Thoracic aorta (tissue), 2 donors: ENCODE measurements at regions not wholly inside any gene's neighbourhood (a gene's known extent, or its start where the extent isn't known, plus 50 kb on each side); places are given as distances from the start of the nearest gene placed in this dataset.

Experiments used
- ATAC-seq: fragments of 150-250 bp; one replicate; pipeline ENCODE4 v1.8.0; 2017; ENCODE audit warnings: low read depth; ENCODE audit not compliant: insufficient number of reproducible peaks, low FRiP score
- DNase-seq: peaks from one replicate; pipeline ENCODE4 v3.0.0-alpha.2; 2020; ENCODE audit warnings: low spot score
- H3K27ac ChIP-seq, 2 donors: fragments of 200-600 bp; sonication (generic); 1 replicate in 1 of 2; 2 replicates in 1 of 2; pipeline ENCODE4 v1.5.1; 2016; ENCODE audit warnings: mild to moderate bottlenecking in 2 of 2, moderate library complexity in 2 of 2
- H3K27me3 ChIP-seq: fragments of 200-600 bp; sonication (generic); replicated peaks from 2 replicates; pipeline ENCODE4 v1.6.0; 2016; ENCODE audit warnings: mild to moderate bottlenecking; ENCODE audit not compliant: insufficient read depth
- H3K36me3 ChIP-seq: fragments of 200-600 bp; sonication (generic); one replicate; pipeline ENCODE4 v1.5.1; 2016
- H3K4me1 ChIP-seq, 2 donors: fragments of 200-600 bp; sonication (generic); 1 replicate in 1 of 2; 2 replicates in 1 of 2; pipeline versions ENCODE4 v1.5.1 to v1.6.0; 2016; ENCODE audit warnings: low read depth in 2 of 2, mild to moderate bottlenecking in 1 of 2; ENCODE audit not compliant: control insufficient read depth in 1 of 2
- H3K4me3 ChIP-seq: fragments of 200-600 bp; sonication (generic); 2 replicates; pipeline ENCODE4 v1.5.1; 2016; ENCODE audit warnings: mild to moderate bottlenecking
- H3K9me3 ChIP-seq: fragments of 200-600 bp; sonication (generic); 2 replicates; pipeline ENCODE4 v1.5.1; 2016
- TF ChIP-seq, protein P1 (sequence below): fragments of 200-600 bp; sonication (generic); IDR thresholded peaks from one replicate; pipeline ENCODE4 v1.5.1; 2019; ENCODE audit warnings: antibody characterized with exemption

DNA sequence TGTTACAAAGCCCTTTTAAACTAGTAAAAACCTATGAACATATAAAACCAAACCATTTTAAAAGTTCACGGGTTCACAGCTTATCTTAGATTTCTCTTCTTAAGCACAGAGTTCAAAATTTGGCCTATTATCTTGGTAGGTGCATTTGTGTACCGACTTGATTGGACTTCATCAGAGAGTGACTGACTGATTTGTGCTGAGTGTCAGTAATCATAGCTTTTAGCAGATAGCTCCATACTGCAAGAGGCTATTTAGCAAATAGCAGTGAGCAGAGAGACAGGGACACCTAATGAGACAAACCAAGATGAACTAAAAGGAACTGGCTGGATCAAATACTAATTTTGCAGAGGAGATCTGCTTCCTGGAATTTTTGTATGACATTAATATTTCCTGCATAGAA, 274.5 kb downstream of the PRR16 start:
- ATAC-seq (no peak), DNase-seq (no peak)
- Histone ChIP-seq H3K27ac (no peak overlapping the region), H3K27me3 (no peaks in the 10 kb centered on the region), H3K36me3 (no peaks in the 10 kb centered on the region), H3K4me3 (no peak overlapping the region), H3K9me3 (no peaks in the 10 kb centered on the region), H3K4me1 (peaks cover 0 to 8% of the 10 kb centered on the region in 2 donors)
- TF ChIP-seq, protein P1, sequence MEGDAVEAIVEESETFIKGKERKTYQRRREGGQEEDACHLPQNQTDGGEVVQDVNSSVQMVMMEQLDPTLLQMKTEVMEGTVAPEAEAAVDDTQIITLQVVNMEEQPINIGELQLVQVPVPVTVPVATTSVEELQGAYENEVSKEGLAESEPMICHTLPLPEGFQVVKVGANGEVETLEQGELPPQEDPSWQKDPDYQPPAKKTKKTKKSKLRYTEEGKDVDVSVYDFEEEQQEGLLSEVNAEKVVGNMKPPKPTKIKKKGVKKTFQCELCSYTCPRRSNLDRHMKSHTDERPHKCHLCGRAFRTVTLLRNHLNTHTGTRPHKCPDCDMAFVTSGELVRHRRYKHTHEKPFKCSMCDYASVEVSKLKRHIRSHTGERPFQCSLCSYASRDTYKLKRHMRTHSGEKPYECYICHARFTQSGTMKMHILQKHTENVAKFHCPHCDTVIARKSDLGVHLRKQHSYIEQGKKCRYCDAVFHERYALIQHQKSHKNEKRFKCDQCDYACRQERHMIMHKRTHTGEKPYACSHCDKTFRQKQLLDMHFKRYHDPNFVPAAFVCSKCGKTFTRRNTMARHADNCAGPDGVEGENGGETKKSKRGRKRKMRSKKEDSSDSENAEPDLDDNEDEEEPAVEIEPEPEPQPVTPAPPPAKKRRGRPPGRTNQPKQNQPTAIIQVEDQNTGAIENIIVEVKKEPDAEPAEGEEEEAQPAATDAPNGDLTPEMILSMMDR, result no peak

DNA sequence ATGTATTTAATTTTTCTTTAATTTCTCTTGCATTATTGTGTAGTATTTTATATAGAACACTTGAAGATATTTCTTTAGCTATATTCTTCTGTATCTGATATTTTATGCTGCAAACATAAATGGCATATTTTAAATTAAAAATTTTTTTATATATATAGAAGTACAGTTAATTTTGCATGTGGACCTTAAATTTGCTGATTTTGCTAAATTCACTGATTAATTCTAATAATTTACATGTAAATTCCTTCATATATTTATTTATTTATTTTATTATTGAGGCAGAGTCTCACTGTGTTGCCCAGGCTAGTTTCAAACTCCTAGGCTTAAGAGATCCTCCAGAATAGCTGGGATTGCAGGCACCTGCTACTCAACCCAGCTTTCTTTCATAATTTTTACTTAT, 276.9 kb downstream of the PRR16 start:
- H3K4me1 ChIP-seq, result no peaks in the 10 kb centered on the region
- H3K9me3 ChIP-seq, result no peaks in the 10 kb centered on the region
- ATAC-seq (no peak), DNase-seq (no peak)
- no peak overlapping the region for H3K4me3 ChIP-seq
- H3K27me3 ChIP-seq, result no peaks in the 10 kb centered on the region
- TF ChIP-seq, protein P1, result no peak
- H3K36me3 ChIP-seq, result no peaks in the 10 kb centered on the region
- no peak overlapping the region for H3K27ac ChIP-seq

DNA sequence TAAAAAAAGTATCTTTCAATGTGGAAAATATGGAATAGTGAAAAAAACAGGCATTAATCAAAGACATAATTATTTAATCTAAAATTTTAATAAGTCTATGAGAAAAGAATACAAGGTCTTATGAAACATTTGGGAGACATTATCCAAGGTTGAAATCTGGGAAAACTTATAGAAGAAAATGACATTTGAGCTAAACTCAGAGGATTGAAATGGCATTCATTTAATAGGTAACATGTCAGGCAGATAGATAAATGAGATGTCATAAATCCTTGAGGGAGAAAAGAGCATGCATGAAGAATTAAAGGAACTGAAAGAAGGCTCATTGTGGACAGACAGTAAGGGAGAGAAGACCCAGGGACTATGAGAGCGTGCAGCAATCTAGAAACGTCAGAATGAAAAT, 284.4 kb downstream of the PRR16 start:
- TF ChIP-seq, protein P1, result no peak
- no peaks in the 10 kb centered on the region for H3K36me3 ChIP-seq
- no peak for ATAC-seq

DNA sequence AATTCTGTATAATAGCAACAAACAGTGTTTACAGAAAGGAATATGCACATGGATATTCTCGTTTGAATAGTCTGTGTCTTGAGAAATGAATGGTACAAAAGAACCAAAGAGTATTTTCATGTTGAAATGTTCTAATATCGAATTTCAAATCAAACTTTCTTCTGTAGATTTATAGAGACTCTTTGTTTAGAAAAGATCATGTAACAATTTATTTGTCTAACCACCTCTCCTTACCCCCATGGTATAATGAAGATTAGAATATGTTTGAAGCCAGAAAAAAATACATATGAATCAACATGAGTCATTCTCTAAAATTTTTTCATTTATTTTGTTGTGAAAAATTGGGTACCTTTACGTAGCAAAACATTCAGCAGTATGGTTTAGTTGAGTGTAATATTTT, 285.6 kb downstream of the PRR16 start:
- no peak for ATAC-seq
- H3K4me3 ChIP-seq, result no peak overlapping the region
- H3K27me3 ChIP-seq, result no peaks in the 10 kb centered on the region
- H3K9me3 ChIP-seq, result no peaks in the 10 kb centered on the region
- no peaks in the 10 kb centered on the region for H3K4me1 ChIP-seq
- no peak overlapping the region for H3K27ac ChIP-seq
- no peak for DNase-seq
- H3K36me3 ChIP-seq, result no peaks in the 10 kb centered on the region
- TF ChIP-seq, protein P1, result no peak

More for the DNA sequence above, 284.4 kb downstream of the PRR16 start:
- Histone ChIP-seq H3K27me3 (no peaks in the 10 kb centered on the region), H3K9me3 (no peaks in the 10 kb centered on the region), H3K4me1 (no peaks in the 10 kb centered on the region), H3K27ac (no peak overlapping the region), H3K4me3 (no peak overlapping the region)
- no peak for DNase-seq

DNA sequence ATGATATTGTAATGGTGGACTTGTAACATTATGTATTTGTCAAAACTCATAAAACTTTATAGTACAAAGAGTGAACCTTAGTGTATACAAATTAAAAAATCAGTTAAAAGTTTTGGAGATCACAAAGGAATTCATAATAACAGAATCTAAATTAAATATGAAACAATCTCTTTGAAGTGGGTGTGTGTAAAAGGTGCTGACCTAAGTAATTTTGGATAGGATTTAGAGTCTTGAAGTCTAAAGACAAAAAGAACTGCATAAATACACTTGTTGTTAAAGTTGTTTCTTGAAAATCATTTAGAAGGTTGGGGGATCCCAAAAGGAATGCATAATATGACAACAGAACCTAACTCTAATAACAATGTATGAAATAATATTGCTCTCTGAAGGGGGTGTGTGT, 295.5 kb downstream of the PRR16 start:
- H3K4me3 ChIP-seq, result no peak overlapping the region
- TF ChIP-seq, protein P1, result no peak
- ATAC-seq, result no peak
- no peak overlapping the region for H3K27ac ChIP-seq
- H3K36me3 ChIP-seq, result no peaks in the 10 kb centered on the region
- no peaks in the 10 kb centered on the region for H3K4me1 ChIP-seq
- no peak for DNase-seq
- H3K27me3 ChIP-seq, result no peaks in the 10 kb centered on the region
- peaks cover 8% of the 10 kb centered on the region for H3K9me3 ChIP-seq
